Activated CD4-positive, alpha-beta T cell treated with anti-CD3 and anti-CD28 coated beads, Interleukin-2, amount 10 ng/mL, durations not matched to agents 7 days and 5 days (primary cell): ENCODE measurements at regions not wholly inside any gene's neighbourhood (a gene's known extent, or its start where the extent isn't known, plus 50 kb on each side); places are given as distances from the start of the nearest gene placed in this dataset.

Experiments
- CTCF ChIA-PET: fragments of 350-600 bp; sonication (Branson Sonifier 250); formaldehyde crosslinking; loops from one replicate; lab custom pipeline; 2021; ENCODE audit warnings: antibody characterized with exemption; lab: Charles Lee
- POLR2A ChIA-PET: fragments of 350-600 bp; sonication (Branson Sonifier 250); formaldehyde crosslinking; loops from one replicate; lab custom pipeline; 2021; ENCODE audit warnings: antibody characterized with exemption; lab: Charles Lee
- DNase-seq: peaks from one replicate; pipeline ENCODE4 v3.0.0-alpha.2; 2020
- H3K27ac Mint-ChIP-seq: one replicate; pipeline ENCODE4 v1.8.0; 2021; ENCODE audit warnings: mild to moderate bottlenecking, moderate library complexity, mixed read lengths
- H3K27me3 Mint-ChIP-seq: one replicate; pipeline ENCODE4 v1.8.0; 2021; ENCODE audit warnings: mixed read lengths
- H3K36me3 Mint-ChIP-seq: one replicate; pipeline ENCODE4 v1.8.0; 2021; ENCODE audit warnings: low read depth, mixed read lengths
- H3K4me1 Mint-ChIP-seq: one replicate; pipeline ENCODE4 v1.8.0; 2021; ENCODE audit warnings: mixed read lengths
- H3K4me3 Mint-ChIP-seq: one replicate; pipeline ENCODE4 v1.8.0; 2021; ENCODE audit warnings: mild to moderate bottlenecking, moderate library complexity, mixed read lengths
- H3K9me3 Mint-ChIP-seq: one replicate; pipeline ENCODE4 v1.8.0; 2021; ENCODE audit warnings: mixed read lengths

- peaks cover 33% of the 10 kb centered on the region for H3K9me3 Mint-ChIP-seq
- ChIA-PET CTCF (interaction anchor here (1.0 to 2.5 kb wide), 6 partner anchors 9 to 192 kb away, joined by 4 to 9 read pairs (median 6); no protein-coding TSS in a partner anchor), POLR2A (interaction anchor here (0.6 to 1.4 kb wide), 3 partner anchors 10 to 319 kb away, joined by 3 to 6 read pairs (median 3); no protein-coding TSS in a partner anchor)
- peak; percentile 46 for DNase-seq
- H3K4me1 Mint-ChIP-seq, result peaks cover 18% of the 10 kb centered on the region
- H3K27me3 Mint-ChIP-seq, result no peaks in the 10 kb centered on the region
- H3K4me3 Mint-ChIP-seq, result no peak overlapping the region
- H3K27ac Mint-ChIP-seq, result peak overlapping the region; percentile 80
- peaks cover 41% of the 10 kb centered on the region for H3K36me3 Mint-ChIP-seq
Measured at GRCh38 chr1:185636848-185637247, 97.3 kb upstream of the HMCN1 start.

GRCh38 chr1:185634704-185635103 lies 99.5 kb upstream of the HMCN1 start:
- CTCF ChIA-PET, result interaction anchor here (0.6 to 2.5 kb wide), 8 partner anchors 11 to 228 kb away, joined by 3 to 9 read pairs (median 4); no protein-coding TSS in a partner anchor

GRCh38 chr1:185632659-185633423 lies 101.3 kb upstream of the HMCN1 start:
- Mint-ChIP-seq H3K27me3 (no peaks in the 10 kb centered on the region), H3K4me1 (peaks cover 18% of the 10 kb centered on the region), H3K36me3 (peaks cover 25% of the 10 kb centered on the region), H3K4me3 (no peak overlapping the region), H3K9me3 (peaks cover 20% of the 10 kb centered on the region), H3K27ac (no peak overlapping the region)
- DNase-seq, result no peak
- ChIA-PET POLR2A (no interaction called here), CTCF (interaction anchor here (0.6 kb wide), 1 partner anchor 728 kb away, joined by 3 read pairs; no protein-coding TSS in a partner anchor)

More at GRCh38 chr1:185634704-185635103, 99.5 kb upstream of the HMCN1 start:
- DNase-seq, result no peak
- no peak overlapping the region for H3K27ac Mint-ChIP-seq
- peaks cover 26% of the 10 kb centered on the region for H3K9me3 Mint-ChIP-seq
- POLR2A ChIA-PET, result no interaction called here
- peaks cover 34% of the 10 kb centered on the region for H3K36me3 Mint-ChIP-seq
- H3K4me3 Mint-ChIP-seq, result no peak overlapping the region
- peaks cover 18% of the 10 kb centered on the region for H3K4me1 Mint-ChIP-seq
- no peaks in the 10 kb centered on the region for H3K27me3 Mint-ChIP-seq

- no peak overlapping the region for H3K27ac Mint-ChIP-seq
- CTCF ChIA-PET, result interaction anchor here (0.6 kb wide), 1 partner anchor 49 kb away, joined by 3 read pairs; no protein-coding TSS in a partner anchor
- H3K4me1 Mint-ChIP-seq, result peaks cover 9% of the 10 kb centered on the region
- POLR2A ChIA-PET, result no interaction called here
- DNase-seq, result no peak
- no peak overlapping the region for H3K4me3 Mint-ChIP-seq
- H3K36me3 Mint-ChIP-seq, result peaks cover 16% of the 10 kb centered on the region
- H3K27me3 Mint-ChIP-seq, result no peaks in the 10 kb centered on the region
- H3K9me3 Mint-ChIP-seq, result peaks cover 12% of the 10 kb centered on the region
Measured at GRCh38 chr1:185631843-185632242, 102.3 kb upstream of the HMCN1 start.

GRCh38 chr1:185627761-185628501 lies 106.3 kb upstream of the HMCN1 start:
- H3K27me3 Mint-ChIP-seq, result no peaks in the 10 kb centered on the region
- POLR2A ChIA-PET, result no interaction called here
- H3K27ac Mint-ChIP-seq, result no peak overlapping the region
- H3K36me3 Mint-ChIP-seq, result no peaks in the 10 kb centered on the region
- no peaks in the 10 kb centered on the region for H3K4me1 Mint-ChIP-seq
- CTCF ChIA-PET, result no interaction called here
- DNase-seq, result no peak
- H3K9me3 Mint-ChIP-seq, result peaks cover 4% of the 10 kb centered on the region
- H3K4me3 Mint-ChIP-seq, result no peak overlapping the region

GRCh38 chr1:185627171-185627570 lies 107.0 kb upstream of the HMCN1 start:
- DNase-seq, result no peak
- peaks cover 4% of the 10 kb centered on the region for H3K9me3 Mint-ChIP-seq
- no peaks in the 10 kb centered on the region for H3K4me1 Mint-ChIP-seq
- no peaks in the 10 kb centered on the region for H3K36me3 Mint-ChIP-seq
- no peak overlapping the region for H3K4me3 Mint-ChIP-seq
- ChIA-PET CTCF (interaction anchor here (0.8 kb wide), 1 partner anchor 9 kb away, joined by 3 read pairs; no protein-coding TSS in a partner anchor), POLR2A (no interaction called here)
- H3K27ac Mint-ChIP-seq, result no peak overlapping the region
- no peaks in the 10 kb centered on the region for H3K27me3 Mint-ChIP-seq

- ChIA-PET CTCF (interaction anchor here (0.8 kb wide), 1 partner anchor 9 kb away, joined by 3 read pairs; no protein-coding TSS in a partner anchor), POLR2A (no interaction called here)
- peaks cover 7% of the 10 kb centered on the region for H3K9me3 Mint-ChIP-seq
- H3K27ac Mint-ChIP-seq, result no peak overlapping the region
- no peaks in the 10 kb centered on the region for H3K27me3 Mint-ChIP-seq
- H3K36me3 Mint-ChIP-seq, result no peaks in the 10 kb centered on the region
- DNase-seq, result no peak
- no peaks in the 10 kb centered on the region for H3K4me1 Mint-ChIP-seq
- no peak overlapping the region for H3K4me3 Mint-ChIP-seq
Measured at GRCh38 chr1:185626344-185626743, 107.8 kb upstream of the HMCN1 start.

GRCh38 chr1:185610954-185611353 lies 123.2 kb upstream of the HMCN1 start:
- Mint-ChIP-seq H3K27ac (no peak overlapping the region), H3K27me3 (peaks cover 2% of the 10 kb centered on the region), H3K4me1 (peaks cover 4% of the 10 kb centered on the region), H3K36me3 (peaks cover 7% of the 10 kb centered on the region), H3K4me3 (no peak overlapping the region), H3K9me3 (peaks cover 6% of the 10 kb centered on the region)
- ChIA-PET CTCF (interaction anchor here (1.0 kb wide), 1 partner anchor 14 kb away, joined by 3 read pairs; no protein-coding TSS in a partner anchor), POLR2A (no interaction called here)
- DNase-seq, result no peak

GRCh38 chr1:185608177-185608576 lies 126.0 kb upstream of the HMCN1 start:
- CTCF ChIA-PET, result interaction anchor here (0.8 kb wide), 1 partner anchor 12 kb away, joined by 3 read pairs; no protein-coding TSS in a partner anchor
- Mint-ChIP-seq H3K36me3 (no peaks in the 10 kb centered on the region), H3K9me3 (no peaks in the 10 kb centered on the region)

GRCh38 chr1:185603158-185603557 lies 131.0 kb upstream of the HMCN1 start:
- CTCF ChIA-PET, result no interaction called here
- Mint-ChIP-seq H3K9me3 (no peaks in the 10 kb centered on the region), H3K27me3 (no peaks in the 10 kb centered on the region), H3K27ac (no peak overlapping the region), H3K4me1 (no peaks in the 10 kb centered on the region), H3K36me3 (no peaks in the 10 kb centered on the region), H3K4me3 (no peak overlapping the region)
- DNase-seq, result no peak
- POLR2A ChIA-PET, result no interaction called here

More at GRCh38 chr1:185608177-185608576, 126.0 kb upstream of the HMCN1 start:
- Mint-ChIP-seq H3K4me3 (no peak overlapping the region), H3K27me3 (no peaks in the 10 kb centered on the region), H3K4me1 (peaks cover 4% of the 10 kb centered on the region), H3K27ac (no peak overlapping the region)
- DNase-seq, result no peak
- POLR2A ChIA-PET, result no interaction called here

- Mint-ChIP-seq H3K4me1 (peaks cover under 1% of the 10 kb centered on the region), H3K27ac (no peak overlapping the region), H3K9me3 (no peaks in the 10 kb centered on the region), H3K4me3 (no peak overlapping the region), H3K36me3 (no peaks in the 10 kb centered on the region), H3K27me3 (no peaks in the 10 kb centered on the region)
- POLR2A ChIA-PET, result no interaction called here
- CTCF ChIA-PET, result no interaction called here
- DNase-seq, result no peak
Measured at GRCh38 chr1:185601189-185601588, 133.0 kb upstream of the HMCN1 start.

- H3K4me3 Mint-ChIP-seq, result no peak overlapping the region
- H3K36me3 Mint-ChIP-seq, result no peaks in the 10 kb centered on the region
- H3K27me3 Mint-ChIP-seq, result no peaks in the 10 kb centered on the region
- H3K4me1 Mint-ChIP-seq, result peaks cover 3% of the 10 kb centered on the region
- no peak for DNase-seq
- CTCF ChIA-PET, result interaction anchor here (2.3 kb wide), 1 partner anchor 36 kb away, joined by 5 read pairs; no protein-coding TSS in a partner anchor
- H3K27ac Mint-ChIP-seq, result no peak overlapping the region
- H3K9me3 Mint-ChIP-seq, result no peaks in the 10 kb centered on the region
- POLR2A ChIA-PET, result no interaction called here
Measured at GRCh38 chr1:185600641-185601040, 133.6 kb upstream of the HMCN1 start.
